ENCODE measurements at regions not wholly inside any gene's neighbourhood (a gene's known extent, or its start where the extent isn't known, plus 50 kb on each side); places are given as distances from the start of the nearest gene placed in this dataset.

- DNase-seq = no peak
- no peaks in the 10 kb centered on the region for H3K27me3 ChIP-seq (ENCODE audit: insufficient read depth, low read length)
These were observed 948.1 kb downstream of the KCNJ2 start for GRCh38 chr17:71117466-71117865.

GRCh38 chr17:71118039-71118438 lies 948.7 kb downstream of the KCNJ2 start:
- H3K18ac ChIP-seq (ENCODE audit: low read length) = no peak overlapping the region
- no peak overlapping the region for H4K12ac ChIP-seq (ENCODE audit: low read depth, low read length)
- H3K27me3 ChIP-seq (ENCODE audit: insufficient read depth, low read length) = no peaks in the 10 kb centered on the region
- H3K79me2 ChIP-seq (ENCODE audit: control insufficient read depth, insufficient read depth, low read length, poor library complexity) = no peaks in the 10 kb centered on the region
- H3K14ac ChIP-seq (ENCODE audit: low read length) = no peak overlapping the region
- no peak overlapping the region for H3K27ac ChIP-seq (ENCODE audit: low read depth, low read length)
- no peak overlapping the region for H2BK120ac ChIP-seq (ENCODE audit: insufficient read depth, low read length, poor library complexity)
- DNase-seq = no peak
- no peaks in the 10 kb centered on the region for H3K36me3 ChIP-seq (ENCODE audit: control insufficient read depth in 1 of 2, insufficient read depth in 2 of 2, low read length in 2 of 2)
- no peak overlapping the region for H3K4me3 ChIP-seq (ENCODE audit: low read depth, low read length)
- H2BK5ac ChIP-seq (ENCODE audit: low read depth, low read length, poor library complexity) = no peak overlapping the region
- H2AFZ ChIP-seq (ENCODE audit: insufficient read depth, low read length, poor library complexity) = no peak overlapping the region
- no peak overlapping the region for H3K4me2 ChIP-seq (ENCODE audit: low read length)
- no peaks in the 10 kb centered on the region for H3K4me1 ChIP-seq (ENCODE audit: control insufficient read depth in 1 of 2, insufficient read depth in 2 of 2, low read length in 2 of 2)
- no peak overlapping the region for H2AK5ac ChIP-seq (ENCODE audit: low read length)
- H4K8ac ChIP-seq (ENCODE audit: low read depth, low read length) = no peak overlapping the region
- no CpG with 5 or more reads among the region's 4 CpGs for WGBS (ENCODE audit: extremely low coverage, insufficient coverage, insufficient read length)
- no peaks in the 10 kb centered on the region for H3K79me1 ChIP-seq (ENCODE audit: low read length)
- no peak overlapping the region for H3K23ac ChIP-seq (ENCODE audit: low read length)
- H2BK12ac ChIP-seq (ENCODE audit: low read length) = no peak overlapping the region
- no peak overlapping the region for H3K9ac ChIP-seq (ENCODE audit: low read length)
- H3K9me3 ChIP-seq (ENCODE audit: insufficient read depth, low read depth, low read length) = no peaks in the 10 kb centered on the region
- H3K4ac ChIP-seq (ENCODE audit: low read depth, low read length) = no peak overlapping the region
- H4K91ac ChIP-seq (ENCODE audit: low read depth, low read length) = no peak overlapping the region

More at GRCh38 chr17:71117466-71117865, 948.1 kb downstream of the KCNJ2 start:
- Histone ChIP-seq H3K27ac (ENCODE audit: low read depth, low read length) (no peak overlapping the region), H2BK5ac (ENCODE audit: low read depth, low read length, poor library complexity) (no peak overlapping the region), H4K8ac (ENCODE audit: low read depth, low read length) (no peak overlapping the region), H3K36me3 (ENCODE audit: control insufficient read depth in 1 of 2, insufficient read depth in 2 of 2, low read length in 2 of 2) (no peaks in the 10 kb centered on the region), H3K14ac (ENCODE audit: low read length) (no peak overlapping the region), H4K91ac (ENCODE audit: low read depth, low read length) (no peak overlapping the region), H2AK5ac (ENCODE audit: low read length) (no peak overlapping the region), H2BK120ac (ENCODE audit: insufficient read depth, low read length, poor library complexity) (no peak overlapping the region), H3K9ac (ENCODE audit: low read length) (no peak overlapping the region), H3K23ac (ENCODE audit: low read length) (no peak overlapping the region), H2BK12ac (ENCODE audit: low read length) (no peak overlapping the region), H3K4me3 (ENCODE audit: low read depth, low read length) (no peak overlapping the region), H3K18ac (ENCODE audit: low read length) (no peak overlapping the region), H3K9me3 (ENCODE audit: insufficient read depth, low read depth, low read length) (no peaks in the 10 kb centered on the region), H2AFZ (ENCODE audit: insufficient read depth, low read length, poor library complexity) (no peak overlapping the region), H3K4me2 (ENCODE audit: low read length) (no peak overlapping the region), H3K79me1 (ENCODE audit: low read length) (no peaks in the 10 kb centered on the region), H3K79me2 (ENCODE audit: control insufficient read depth, insufficient read depth, low read length, poor library complexity) (no peaks in the 10 kb centered on the region), H3K4me1 (ENCODE audit: control insufficient read depth in 1 of 2, insufficient read depth in 2 of 2, low read length in 2 of 2) (no peaks in the 10 kb centered on the region), H3K4ac (ENCODE audit: low read depth, low read length) (no peak overlapping the region), H4K12ac (ENCODE audit: low read depth, low read length) (no peak overlapping the region)
- WGBS (ENCODE audit: extremely low coverage, insufficient coverage, insufficient read length) = no CpG with 5 or more reads among the region's 4 CpGs

GRCh38 chr17:71127416-71127815 lies 958.1 kb downstream of the KCNJ2 start:
- no peak overlapping the region for H2BK5ac ChIP-seq (ENCODE audit: low read depth, low read length, poor library complexity)
- no peak overlapping the region for H4K12ac ChIP-seq (ENCODE audit: low read depth, low read length)
- H3K27ac ChIP-seq (ENCODE audit: low read depth, low read length) = no peak overlapping the region
- H3K23ac ChIP-seq (ENCODE audit: low read length) = no peak overlapping the region
- no peak overlapping the region for H2BK12ac ChIP-seq (ENCODE audit: low read length)
- no peak overlapping the region for H3K14ac ChIP-seq (ENCODE audit: low read length)
- no peak overlapping the region for H2AFZ ChIP-seq (ENCODE audit: insufficient read depth, low read length, poor library complexity)
- no peak overlapping the region for H3K18ac ChIP-seq (ENCODE audit: low read length)
- H3K79me1 ChIP-seq (ENCODE audit: low read length) = no peaks in the 10 kb centered on the region
- H3K9me3 ChIP-seq (ENCODE audit: insufficient read depth, low read depth, low read length) = peaks cover 2% of the 10 kb centered on the region
- no peaks in the 10 kb centered on the region for H3K79me2 ChIP-seq (ENCODE audit: control insufficient read depth, insufficient read depth, low read length, poor library complexity)
- H4K91ac ChIP-seq (ENCODE audit: low read depth, low read length) = no peak overlapping the region
- H3K4ac ChIP-seq (ENCODE audit: low read depth, low read length) = no peak overlapping the region
- H3K4me3 ChIP-seq (ENCODE audit: low read depth, low read length) = no peak overlapping the region
- DNase-seq = no peak
- no peak overlapping the region for H4K8ac ChIP-seq (ENCODE audit: low read depth, low read length)
- H3K36me3 ChIP-seq (ENCODE audit: control insufficient read depth in 1 of 2, insufficient read depth in 2 of 2, low read length in 2 of 2) = no peaks in the 10 kb centered on the region
- H3K27me3 ChIP-seq (ENCODE audit: insufficient read depth, low read length) = no peaks in the 10 kb centered on the region
- no CpG with 5 or more reads among the region's 2 CpGs for whole genome bisulfite sequencing (ENCODE audit: extremely low coverage, insufficient coverage, insufficient read length)
- H3K4me2 ChIP-seq (ENCODE audit: low read length) = no peak overlapping the region
- no peak overlapping the region for H3K9ac ChIP-seq (ENCODE audit: low read length)
- no peaks in the 10 kb centered on the region for H3K4me1 ChIP-seq (ENCODE audit: control insufficient read depth in 1 of 2, insufficient read depth in 2 of 2, low read length in 2 of 2)
- H2BK120ac ChIP-seq (ENCODE audit: insufficient read depth, low read length, poor library complexity) = no peak overlapping the region
- no peak overlapping the region for H2AK5ac ChIP-seq (ENCODE audit: low read length)

GRCh38 chr17:71142333-71142732 lies 973.0 kb downstream of the KCNJ2 start:
- Histone ChIP-seq H2BK120ac (ENCODE audit: insufficient read depth, low read length, poor library complexity) (no peak overlapping the region), H3K9me3 (ENCODE audit: insufficient read depth, low read depth, low read length) (no peaks in the 10 kb centered on the region), H3K18ac (ENCODE audit: low read length) (no peak overlapping the region), H2BK12ac (ENCODE audit: low read length) (no peak overlapping the region), H4K12ac (ENCODE audit: low read depth, low read length) (no peak overlapping the region), H3K4me3 (ENCODE audit: low read depth, low read length) (no peak overlapping the region), H3K27ac (ENCODE audit: low read depth, low read length) (no peak overlapping the region), H2BK5ac (ENCODE audit: low read depth, low read length, poor library complexity) (no peak overlapping the region), H3K36me3 (ENCODE audit: control insufficient read depth in 1 of 2, insufficient read depth in 2 of 2, low read length in 2 of 2) (no peaks in the 10 kb centered on the region), H4K91ac (ENCODE audit: low read depth, low read length) (no peak overlapping the region), H2AK5ac (ENCODE audit: low read length) (no peak overlapping the region), H3K23ac (ENCODE audit: low read length) (peak overlapping the region; percentile 86), H4K8ac (ENCODE audit: low read depth, low read length) (no peak overlapping the region), H3K14ac (ENCODE audit: low read length) (no peak overlapping the region), H3K4ac (ENCODE audit: low read depth, low read length) (no peak overlapping the region), H3K9ac (ENCODE audit: low read length) (no peak overlapping the region), H3K79me2 (ENCODE audit: control insufficient read depth, insufficient read depth, low read length, poor library complexity) (no peaks in the 10 kb centered on the region), H3K4me1 (ENCODE audit: control insufficient read depth in 1 of 2, insufficient read depth in 2 of 2, low read length in 2 of 2) (no peaks in the 10 kb centered on the region), H3K27me3 (ENCODE audit: insufficient read depth, low read length) (no peaks in the 10 kb centered on the region), H3K79me1 (ENCODE audit: low read length) (no peaks in the 10 kb centered on the region), H2AFZ (ENCODE audit: insufficient read depth, low read length, poor library complexity) (no peak overlapping the region), H3K4me2 (ENCODE audit: low read length) (no peak overlapping the region)
- no CpG with 5 or more reads among the region's 3 CpGs for WGBS (ENCODE audit: extremely low coverage, insufficient coverage, insufficient read length)
- no peak for DNase-seq
